Loucy (cell line): ENCODE measurements at regions not wholly inside any gene's neighbourhood (a gene's known extent, or its start where the extent isn't known, plus 50 kb on each side); places are given as distances from the start of the nearest gene placed in this dataset.

Experiments used
- CTCF ChIP-seq: fragments of 200-600 bp; sonication (generic); conservative IDR thresholded peaks from 2 replicates; pipeline ENCODE4 v1.5.1; 2014; ENCODE audit warnings: mild to moderate bottlenecking, antibody characterized with exemption, low read length
- EZH2phosphoT487 ChIP-seq: fragments of 200-600 bp; IDR thresholded peaks from 2 replicates; pipeline ENCODE4 v1.6.1; 2018; ENCODE audit warnings: antibody characterized with exemption, mild to moderate bottlenecking, moderate library complexity, borderline replicate concordance

GRCh38 chr5:90134381-90134780, 275.2 kb downstream of the CETN3 start:
- TF ChIP-seq CTCF: no peak
- TF ChIP-seq EZH2phosphoT487: no peak
